GM18858 (cell line): ENCODE measurements at regions not wholly inside any gene's neighbourhood (a gene's known extent, or its start where the extent isn't known, plus 50 kb on each side); places are given as distances from the start of the nearest gene placed in this dataset.
"Not testable (repeated sequence)": the region's sequence is repeated elsewhere in the genome, so short reads cannot be mapped to it uniquely, and the experiment has no call there.

Experiments used
- ATAC-seq: cut with Tn5 transposase; IDR thresholded peaks from one replicate; pipeline ENCODE4 v1.9.1; 2021; ENCODE audit not compliant: unreplicated experiment

- no peak for ATAC-seq
Observed at GRCh38 chr1:232364654-232365382, 265.1 kb downstream of the SIPA1L2 start.

- no peak for ATAC-seq
Observed at GRCh38 chr1:232363008-232363407, 266.9 kb downstream of the SIPA1L2 start.

GRCh38 chr1:232357416-232357815 lies 272.5 kb downstream of the SIPA1L2 start:
- ATAC-seq: no peak

- no peak for ATAC-seq
Observed at GRCh38 chr1:232355162-232356006, 274.5 kb downstream of the SIPA1L2 start.

GRCh38 chr1:232353001-232353400 lies 276.9 kb downstream of the SIPA1L2 start:
- ATAC-seq: no peak

- no peak for ATAC-seq
Observed at GRCh38 chr1:232352366-232352765, 277.6 kb downstream of the SIPA1L2 start.

- ATAC-seq: no peak
Observed at GRCh38 chr1:232351335-232351734, 278.6 kb downstream of the SIPA1L2 start.

- no peak for ATAC-seq
Observed at GRCh38 chr1:232346844-232347243, 283.1 kb downstream of the SIPA1L2 start.

- no peak for ATAC-seq
Observed at GRCh38 chr1:232344791-232345399, 285.0 kb downstream of the SIPA1L2 start.

GRCh38 chr1:232344186-232344585 lies 285.7 kb downstream of the SIPA1L2 start:
- ATAC-seq: not testable (repeated sequence)

GRCh38 chr1:232340446-232340845 lies 289.5 kb downstream of the SIPA1L2 start:
- no peak for ATAC-seq

GRCh38 chr1:232339073-232339472 lies 290.9 kb downstream of the SIPA1L2 start:
- no peak for ATAC-seq

GRCh38 chr1:232335741-232336293 lies 294.1 kb downstream of the SIPA1L2 start:
- no peak for ATAC-seq

- no peak for ATAC-seq
Observed at GRCh38 chr1:232335261-232335660, 294.7 kb downstream of the SIPA1L2 start.

- ATAC-seq: no peak
Observed at GRCh38 chr1:232334811-232335210, 295.1 kb downstream of the SIPA1L2 start.

- no peak for ATAC-seq
Observed at GRCh38 chr1:232334246-232334645, 295.7 kb downstream of the SIPA1L2 start.

- ATAC-seq: no peak
Observed at GRCh38 chr1:232333419-232333767, 296.5 kb downstream of the SIPA1L2 start.

- not testable (repeated sequence) for ATAC-seq
Observed at GRCh38 chr1:232332710-232333418, 297.1 kb downstream of the SIPA1L2 start.

GRCh38 chr1:232329103-232329813 lies 300.7 kb downstream of the SIPA1L2 start:
- ATAC-seq: no peak

- ATAC-seq: no peak
Observed at GRCh38 chr1:232328486-232329102, 301.3 kb downstream of the SIPA1L2 start.
